GM21526 (cell line): ENCODE measurements at regions not wholly inside any gene's neighbourhood (a gene's known extent, or its start where the extent isn't known, plus 50 kb on each side); places are given as distances from the start of the nearest gene placed in this dataset.
"Not testable (repeated sequence)": the region's sequence is repeated elsewhere in the genome, so short reads cannot be mapped to it uniquely, and the experiment has no call there.

ENCODE experiments used
- ATAC-seq: cut with Tn5 transposase; IDR thresholded peaks from one replicate; pipeline ENCODE4 v1.9.1; 2021; ENCODE audit warnings: moderate library complexity; ENCODE audit not compliant: unreplicated experiment, low FRiP score

GRCh38 chr2:47690706-47691325, 92.1 kb upstream of the MSH6 start:
- ATAC-seq, result not testable (repeated sequence)

- no peak for ATAC-seq
Measured at GRCh38 chr2:47690132-47690531, 92.8 kb upstream of the MSH6 start.

GRCh38 chr2:47689118-47689517, 93.8 kb upstream of the MSH6 start:
- not testable (repeated sequence) for ATAC-seq

GRCh38 chr2:47688561-47688960, 94.4 kb upstream of the MSH6 start:
- no peak for ATAC-seq

GRCh38 chr2:47687856-47688255, 95.1 kb upstream of the MSH6 start:
- ATAC-seq, result no peak

- no peak for ATAC-seq
Measured at GRCh38 chr2:47686018-47686417, 96.9 kb upstream of the MSH6 start.

GRCh38 chr2:47682216-47682749, 100.7 kb upstream of the MSH6 start:
- no peak for ATAC-seq

- no peak for ATAC-seq
Measured at GRCh38 chr2:47676261-47676926, 105.6 kb upstream of the KCNK12 start.

GRCh38 chr2:47675196-47675825, 104.5 kb upstream of the KCNK12 start:
- ATAC-seq, result no peak

- ATAC-seq, result no peak
Measured at GRCh38 chr2:47666332-47666731, 95.5 kb upstream of the KCNK12 start.

GRCh38 chr2:47664817-47665216, 94.0 kb upstream of the KCNK12 start:
- no peak for ATAC-seq

GRCh38 chr2:47662552-47662951, 91.8 kb upstream of the KCNK12 start:
- no peak for ATAC-seq

- no peak for ATAC-seq
Measured at GRCh38 chr2:47661310-47661709, 90.5 kb upstream of the KCNK12 start.

- no peak for ATAC-seq
Measured at GRCh38 chr2:47660168-47660567, 89.4 kb upstream of the KCNK12 start.

GRCh38 chr2:47658646-47659320, 88.0 kb upstream of the KCNK12 start:
- no peak for ATAC-seq

- ATAC-seq, result no peak
Measured at GRCh38 chr2:47657886-47658489, 87.2 kb upstream of the KCNK12 start.

GRCh38 chr2:47656715-47657600, 86.2 kb upstream of the KCNK12 start:
- no peak for ATAC-seq

- ATAC-seq, result no peak
Measured at GRCh38 chr2:47655563-47655880, 84.7 kb upstream of the KCNK12 start.

- ATAC-seq, result peak; percentile 85
Measured at GRCh38 chr2:47654790-47655562, 84.2 kb upstream of the KCNK12 start.
